Neural progenitor cell (in vitro differentiated cells): ENCODE measurements at regions not wholly inside any gene's neighbourhood (a gene's known extent, or its start where the extent isn't known, plus 50 kb on each side); places are given as distances from the start of the nearest gene placed in this dataset.
A peak's percentile ranks its signal among the peaks of the same experiment; 100 is the strongest.

ENCODE experiments used
- DNase-seq: peaks from one replicate; pipeline ENCODE4 v3.0.0-alpha.2; 2016; ENCODE audit warnings: low spot score
- H2AFZ ChIP-seq: fragments of 200-600 bp; sonication (generic); replicated peaks from 2 replicates; pipeline ENCODE4 v1.6.1; 2016; ENCODE audit warnings: antibody characterized with exemption
- H3F3A ChIP-seq: fragments of 200-600 bp; sonication (generic); 2 replicates; pipeline ENCODE4 v1.6.1; 2016; ENCODE audit warnings: antibody characterized with exemption, low read depth
- H3K27ac ChIP-seq: fragments of 200-600 bp; sonication (generic); 2 replicates; pipeline ENCODE4 v1.5.1; 2016; ENCODE audit warnings: mild to moderate bottlenecking
- H3K27me3 ChIP-seq: fragments of 200-600 bp; sonication (generic); 2 replicates; pipeline ENCODE4 v1.6.1; 2016; ENCODE audit warnings: mild to moderate bottlenecking, moderate library complexity
- H3K36me3 ChIP-seq: fragments of 200-600 bp; sonication (generic); 2 replicates; pipeline ENCODE4 v1.5.1; 2016
- H3K4me1 ChIP-seq: fragments of 200-600 bp; sonication (generic); 2 replicates; pipeline ENCODE4 v1.6.1; 2016; ENCODE audit warnings: mixed run types
- H3K4me2 ChIP-seq: fragments of 200-600 bp; sonication (generic); 2 replicates; pipeline ENCODE4 v1.6.1; 2016
- H3K4me3 ChIP-seq: fragments of 200-600 bp; sonication (generic); 2 replicates; pipeline ENCODE4 v1.5.1; 2016
- H3K79me2 ChIP-seq: fragments of 200-600 bp; sonication (generic); 2 replicates; pipeline ENCODE4 v1.6.1; 2016; ENCODE audit warnings: low read depth
- H3K9ac ChIP-seq: fragments of 200-600 bp; sonication (generic); 2 replicates; pipeline ENCODE4 v1.6.1; 2016
- H3K9me3 ChIP-seq: fragments of 200-600 bp; sonication (generic); 2 replicates; pipeline ENCODE4 v1.5.1; 2016; ENCODE audit warnings: low read depth
- H4K20me1 ChIP-seq: fragments of 200-600 bp; sonication (generic); 2 replicates; pipeline ENCODE4 v1.6.1; 2016; ENCODE audit warnings: low read depth
- H3K27ac Mint-ChIP-seq: 3 replicates; pipeline ENCODE4 v1.8.0; 2021; ENCODE audit warnings: mixed read lengths
- H3K27me3 Mint-ChIP-seq: 2 replicates; pipeline ENCODE4 v1.8.0; 2022; ENCODE audit warnings: low read depth, mild to moderate bottlenecking, inconsistent platforms, moderate library complexity, mixed read lengths; ENCODE audit not compliant: insufficient read depth
- H3K36me3 Mint-ChIP-seq: 3 replicates; pipeline ENCODE4 v1.8.0; 2021; ENCODE audit warnings: mixed read lengths
- H3K4me1 Mint-ChIP-seq: 3 replicates; pipeline ENCODE4 v1.8.0; 2021; ENCODE audit warnings: mixed read lengths
- H3K4me3 Mint-ChIP-seq: 3 replicates; pipeline ENCODE4 v1.8.0; 2021; ENCODE audit warnings: mild to moderate bottlenecking, moderate library complexity, mixed read lengths
- H3K9me3 Mint-ChIP-seq: 3 replicates; pipeline ENCODE4 v1.8.0; 2020; ENCODE audit warnings: mixed read lengths
- CTCF ChIP-seq: fragments of 200-600 bp; sonication (generic); IDR thresholded peaks from 2 replicates; pipeline ENCODE4 v1.5.1; 2017; ENCODE audit warnings: antibody characterized with exemption, mild to moderate bottlenecking
- EZH2 ChIP-seq: fragments of 200-600 bp; sonication (generic); IDR thresholded peaks from 2 replicates; pipeline ENCODE4 v1.6.1; 2017; ENCODE audit warnings: antibody characterized with exemption, mild to moderate bottlenecking, moderate library complexity
- EZH2phosphoT487 ChIP-seq: fragments of 200-600 bp; sonication (generic); IDR thresholded peaks from 2 replicates; pipeline ENCODE4 v1.6.1; 2017; ENCODE audit warnings: antibody characterized with exemption

DNA sequence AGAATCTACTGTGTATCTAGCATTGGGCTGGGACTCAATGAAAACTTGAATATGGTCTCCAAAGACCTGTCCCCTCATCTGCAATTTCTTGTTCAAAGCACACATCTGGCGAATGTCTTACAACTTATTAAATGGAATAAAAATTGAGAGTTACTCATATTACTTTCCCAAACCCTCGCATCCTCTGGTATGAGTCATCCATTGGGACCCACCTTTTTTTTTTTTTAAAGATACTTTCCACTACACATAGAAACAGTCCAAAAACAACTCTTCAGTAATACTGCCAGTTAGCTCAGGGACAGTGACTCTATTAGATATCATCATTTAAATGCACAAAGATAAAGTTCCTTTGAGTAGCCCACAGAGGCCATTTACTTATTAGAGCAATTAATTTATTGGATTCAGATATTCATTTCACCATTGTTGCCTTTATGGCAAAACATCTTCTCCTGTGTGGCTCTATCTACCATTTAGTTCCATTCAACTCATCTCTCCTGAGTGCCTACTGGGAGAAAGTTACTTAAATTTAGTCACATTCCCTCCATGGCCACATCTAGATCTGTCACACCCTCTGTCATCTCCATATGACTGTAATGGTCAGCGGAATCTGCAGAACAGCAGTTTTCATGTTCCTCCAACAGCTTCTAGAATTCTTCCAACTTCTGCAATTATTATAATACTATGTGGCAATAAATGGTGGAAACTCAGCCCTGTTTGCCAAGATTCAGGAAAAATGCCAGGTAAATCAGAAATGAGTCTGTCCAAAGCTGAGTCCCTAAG is 77.9 kb upstream of the ARHGEF3 start:
- no peak overlapping the region for H2AFZ ChIP-seq
- no peak for DNase-seq
- Mint-ChIP-seq H3K36me3 (no peaks in the 10 kb centered on the region), H3K4me3 (no peak overlapping the region), H3K27ac (no peak overlapping the region), H3K4me1 (peaks cover 12% of the 10 kb centered on the region), H3K27me3 (peaks cover 2% of the 10 kb centered on the region), H3K9me3 (no peaks in the 10 kb centered on the region)
- H3K9me3 ChIP-seq, result no peaks in the 10 kb centered on the region
- H3K4me3 ChIP-seq, result no peak overlapping the region
- H3K4me1 ChIP-seq, result no peaks in the 10 kb centered on the region
- H3K79me2 ChIP-seq, result no peaks in the 10 kb centered on the region
- H3K4me2 ChIP-seq, result no peak overlapping the region
- no peak for TF ChIP-seq CTCF
- H3K27ac ChIP-seq, result no peak overlapping the region
- H4K20me1 ChIP-seq, result no peaks in the 10 kb centered on the region
- H3F3A ChIP-seq, result no peaks in the 10 kb centered on the region
- no peaks in the 10 kb centered on the region for H3K36me3 ChIP-seq
- H3K27me3 ChIP-seq, result no peaks in the 10 kb centered on the region
- no peak overlapping the region for H3K9ac ChIP-seq

- H3K27ac Mint-ChIP-seq, result peak overlapping the region; percentile 58
- Histone ChIP-seq H3K9me3 (no peaks in the 10 kb centered on the region), H3F3A (no peaks in the 10 kb centered on the region), H3K4me2 (no peak overlapping the region), H3K79me2 (no peaks in the 10 kb centered on the region), H3K4me1 (no peaks in the 10 kb centered on the region), H2AFZ (peak overlapping the region; percentile 64), H3K36me3 (no peaks in the 10 kb centered on the region), H3K27me3 (no peaks in the 10 kb centered on the region), H3K9ac (no peak overlapping the region), H4K20me1 (no peaks in the 10 kb centered on the region), H3K27ac (no peak overlapping the region), H3K4me3 (no peak overlapping the region)
- H3K9me3 Mint-ChIP-seq, result no peaks in the 10 kb centered on the region
- no peaks in the 10 kb centered on the region for H3K36me3 Mint-ChIP-seq
- H3K4me1 Mint-ChIP-seq, result peaks cover 21% of the 10 kb centered on the region
- H3K4me3 Mint-ChIP-seq, result no peak overlapping the region
- TF ChIP-seq EZH2 (no peak), EZH2phosphoT487 (no peak), CTCF (no peak)
- DNase-seq, result no peak
- no peaks in the 10 kb centered on the region for H3K27me3 Mint-ChIP-seq
Measured at GRCh38 chr3:56878074-56878473, 76.3 kb upstream of the ARHGEF3 start.

DNA sequence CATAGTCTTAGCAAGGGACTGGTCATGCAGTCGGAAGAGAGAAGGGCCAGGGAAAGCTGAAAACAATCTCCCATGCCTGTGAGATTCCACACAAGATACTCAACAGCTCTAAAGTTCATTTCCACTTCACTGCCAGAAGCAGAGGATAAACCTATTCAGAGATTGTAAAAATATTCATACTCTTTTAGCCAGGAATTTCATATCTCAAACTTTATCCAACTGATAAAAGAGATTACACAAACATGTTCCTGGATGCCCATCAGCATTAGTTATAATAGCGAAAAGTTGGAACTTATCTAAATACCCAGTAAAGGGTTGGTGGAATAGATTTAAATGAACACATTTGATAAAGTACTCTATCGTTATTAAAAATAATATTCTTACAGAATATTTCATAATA is 75.2 kb upstream of the ARHGEF3 start:
- no peak for DNase-seq
- Histone ChIP-seq H3K36me3 (no peaks in the 10 kb centered on the region), H3K27ac (no peak overlapping the region), H3F3A (no peaks in the 10 kb centered on the region), H3K4me1 (no peaks in the 10 kb centered on the region), H2AFZ (no peak overlapping the region), H3K4me2 (no peak overlapping the region), H3K79me2 (no peaks in the 10 kb centered on the region), H3K4me3 (no peak overlapping the region), H4K20me1 (no peaks in the 10 kb centered on the region), H3K27me3 (no peaks in the 10 kb centered on the region), H3K9ac (no peak overlapping the region), H3K9me3 (no peaks in the 10 kb centered on the region)
- Mint-ChIP-seq H3K36me3 (no peaks in the 10 kb centered on the region), H3K4me1 (peaks cover 21% of the 10 kb centered on the region), H3K27ac (no peak overlapping the region), H3K27me3 (no peaks in the 10 kb centered on the region), H3K9me3 (no peaks in the 10 kb centered on the region), H3K4me3 (no peak overlapping the region)
- TF ChIP-seq CTCF, result no peak
- TF ChIP-seq EZH2, result no peak
- TF ChIP-seq EZH2phosphoT487, result no peak
